ENCODE measurements at regions not wholly inside any gene's neighbourhood (a gene's known extent, or its start where the extent isn't known, plus 50 kb on each side); places are given as distances from the start of the nearest gene placed in this dataset.
"Not testable (repeated sequence)": the region's sequence is repeated elsewhere in the genome, so short reads cannot be mapped to it uniquely, and the experiment has no call there.

DNA sequence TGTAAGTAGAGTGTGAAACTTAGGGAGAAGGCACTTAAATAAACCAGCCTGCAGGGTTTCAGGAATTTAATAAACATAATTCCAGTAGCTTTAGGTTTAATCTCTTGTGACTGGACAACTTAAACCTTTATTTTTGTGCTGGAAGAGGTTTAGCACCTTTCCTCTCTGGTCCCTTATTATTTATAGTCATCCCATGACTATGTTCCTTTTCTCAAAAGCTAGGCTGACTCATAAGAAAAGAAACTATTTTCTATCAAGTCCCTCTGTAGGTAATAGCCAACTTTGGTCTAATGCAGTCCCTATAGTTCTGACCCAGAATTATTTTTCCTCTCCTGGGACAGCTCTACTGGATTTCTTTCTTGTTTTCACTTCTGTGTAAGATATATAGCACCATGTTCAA is 588.9 kb downstream of the NR2F1-AS1 start:
- no peak for DNase-seq

DNA sequence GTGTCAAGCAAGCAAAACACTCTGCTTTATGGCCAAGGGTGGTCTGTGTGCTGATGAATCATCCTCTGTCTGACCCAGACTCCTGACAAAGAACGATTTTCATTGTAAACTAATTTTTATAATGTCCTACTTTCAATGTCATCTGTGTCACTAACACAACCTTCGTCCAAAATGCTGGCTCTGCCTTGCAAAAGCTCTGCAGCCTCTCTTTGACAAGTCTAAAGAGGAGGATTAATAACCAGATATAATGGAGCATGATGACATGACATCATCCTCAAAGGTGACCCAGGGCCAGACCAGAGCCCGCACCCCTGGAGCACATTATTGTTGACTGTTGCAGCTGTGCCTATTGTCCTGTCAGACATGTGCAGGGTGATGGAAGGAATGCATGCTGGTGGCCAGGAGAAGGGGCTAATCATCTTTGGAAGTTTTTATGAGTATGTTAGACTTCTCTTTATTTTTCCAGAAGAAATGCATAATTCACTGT is 589.4 kb downstream of the NR2F1-AS1 start:
- peak; percentile 59 for DNase-seq

DNA sequence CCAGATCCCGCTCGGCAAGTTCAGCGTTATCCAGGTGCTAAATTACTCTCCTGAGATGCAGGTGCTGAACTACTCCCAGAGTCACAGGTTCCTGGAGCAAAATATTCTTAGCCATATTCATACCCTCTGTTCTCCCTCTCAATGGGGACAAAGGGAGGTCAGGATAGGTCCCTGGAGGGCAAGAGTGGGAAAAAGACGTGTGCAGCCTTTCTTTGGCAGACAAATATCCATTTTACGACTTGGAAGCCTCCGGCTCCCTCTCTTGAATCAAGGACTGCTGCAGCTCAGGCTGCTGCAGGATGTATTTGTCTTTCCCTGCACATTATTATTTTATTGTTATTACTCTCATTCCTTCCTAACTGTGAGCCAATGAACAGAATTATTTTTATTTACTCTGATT is 590.2 kb downstream of the NR2F1-AS1 start:
- DNase-seq, result no peak

DNA sequence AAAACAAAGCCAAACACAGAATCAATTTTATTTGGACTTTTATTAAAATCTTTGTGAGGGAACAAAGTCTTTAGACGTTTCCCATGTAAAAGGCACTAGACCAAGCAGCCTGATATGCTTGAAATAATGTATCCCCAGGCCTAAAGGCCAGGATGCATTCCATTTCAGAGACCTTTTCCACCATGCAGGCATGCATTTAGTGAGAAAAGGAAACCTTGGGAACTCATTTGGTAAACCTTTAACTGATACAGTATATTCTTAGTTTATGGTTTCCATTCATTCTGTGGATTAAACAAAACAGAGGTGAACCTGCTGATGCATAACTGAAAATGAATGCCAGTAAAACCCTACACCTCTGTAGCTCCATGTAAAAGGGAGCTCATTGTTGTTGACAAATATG is 600.0 kb downstream of the NR2F1-AS1 start:
- no peak for DNase-seq

DNA sequence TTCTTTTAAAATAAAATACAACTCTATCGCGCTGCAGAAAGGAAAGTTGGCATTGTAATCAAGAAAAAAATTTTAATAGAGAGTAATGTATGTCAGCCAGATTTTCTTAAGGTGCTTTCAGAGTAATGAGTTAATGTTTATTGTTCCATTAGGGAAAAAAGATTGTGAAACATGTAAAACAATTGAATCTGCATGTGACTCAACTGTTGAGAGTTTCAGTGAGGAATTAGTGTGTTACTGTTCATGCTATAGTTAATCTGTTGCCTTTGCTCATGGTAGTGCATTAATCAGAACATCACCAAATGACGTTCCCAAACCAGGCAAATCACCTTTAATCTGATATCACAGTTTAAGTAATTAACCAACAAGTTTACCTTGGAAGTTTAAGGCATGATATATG is 600.5 kb downstream of the NR2F1-AS1 start:
- no peak for DNase-seq

DNA sequence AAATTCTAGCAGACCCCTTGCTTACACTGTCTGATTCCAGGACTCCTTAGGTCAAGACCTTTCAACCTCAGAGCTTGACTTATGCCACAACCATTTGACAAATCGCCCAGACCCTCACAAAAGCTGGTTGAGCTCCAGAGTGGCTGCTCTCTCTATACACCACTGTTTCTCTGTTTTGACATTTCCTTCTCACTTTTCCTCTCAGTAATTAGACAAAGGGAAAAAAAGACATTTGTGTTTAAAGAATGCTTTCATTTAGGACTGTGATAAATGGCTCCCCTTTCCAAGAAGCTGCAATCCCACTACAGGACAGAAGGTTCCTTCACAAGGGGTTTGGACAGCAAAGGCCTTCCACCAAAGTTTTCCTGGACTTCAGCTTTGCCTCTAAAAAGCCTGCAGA is 601.3 kb downstream of the NR2F1-AS1 start:
- DNase-seq, result no peak

DNA sequence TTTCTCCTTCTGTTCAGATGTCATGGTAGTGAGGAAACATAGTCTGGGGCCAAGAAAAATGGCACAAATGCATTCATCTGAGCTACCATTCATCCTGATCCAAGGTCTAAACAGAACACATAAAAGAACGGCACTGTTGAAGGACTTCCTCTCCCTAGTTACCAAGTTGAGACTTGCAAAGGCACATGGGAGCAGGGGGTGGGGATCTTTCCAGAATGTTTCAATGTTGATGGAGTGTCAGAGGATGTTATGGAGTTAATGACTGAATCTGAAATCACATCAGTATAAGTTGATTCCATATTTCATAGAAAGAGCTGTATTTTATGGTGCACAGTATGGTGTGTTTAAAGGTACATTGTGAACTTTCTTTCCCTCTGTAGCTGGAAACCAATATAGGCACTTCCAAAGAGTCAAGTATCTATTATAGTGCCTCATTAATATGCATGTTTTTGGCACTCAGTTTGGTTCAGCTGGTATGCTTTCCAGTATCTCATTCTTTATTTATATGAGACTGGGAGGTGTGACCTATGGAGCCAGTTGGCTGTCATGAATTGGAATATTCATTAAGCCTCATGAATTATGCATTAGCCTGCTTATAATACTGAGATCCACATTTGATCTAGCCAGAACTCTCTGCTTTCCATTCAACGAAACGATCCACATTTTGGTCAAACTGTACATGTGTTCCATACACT is 603.0 kb downstream of the NR2F1-AS1 start:
- no peak for DNase-seq

DNA sequence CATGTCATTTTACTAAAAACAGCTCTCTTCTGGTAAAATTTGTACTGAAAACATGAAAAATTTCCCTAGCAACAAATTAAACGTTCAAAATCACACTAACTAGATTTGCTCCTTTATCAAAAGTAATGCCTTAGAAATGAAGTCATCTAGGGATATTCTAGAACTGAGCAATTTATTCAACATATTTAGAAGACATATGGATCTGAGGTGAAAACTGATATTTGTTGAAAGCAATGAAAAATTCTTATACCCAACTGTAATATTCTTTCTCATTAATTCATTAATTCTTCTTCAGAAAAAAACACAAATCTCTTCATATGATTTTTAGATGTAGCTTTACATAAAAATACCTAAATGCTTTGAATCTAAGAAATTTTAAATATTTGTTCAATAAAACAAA is 604.9 kb downstream of the NR2F1-AS1 start:
- DNase-seq, result no peak

DNA sequence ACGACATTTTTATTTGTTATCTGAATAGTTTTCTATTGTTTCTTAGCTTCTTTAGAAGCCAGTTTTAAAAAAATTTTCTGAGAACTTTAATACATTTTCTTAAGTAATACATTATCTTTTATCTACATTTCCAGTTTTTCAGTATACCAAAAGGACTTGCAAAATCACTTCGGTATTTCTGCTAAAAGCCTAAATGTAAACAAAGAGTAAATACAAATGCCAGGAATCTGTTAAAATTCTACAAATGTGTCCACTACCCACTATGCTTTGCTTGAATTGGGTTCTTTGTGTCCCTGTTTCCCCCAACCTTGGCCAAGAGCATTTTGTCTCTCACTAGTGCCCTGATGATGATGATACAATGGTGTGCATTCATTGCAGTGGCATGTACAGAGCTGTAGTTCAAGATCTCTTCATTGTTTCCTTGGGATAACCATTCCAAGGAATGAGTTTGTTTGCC is 611.2 kb downstream of the NR2F1-AS1 start:
- no peak for DNase-seq

DNA sequence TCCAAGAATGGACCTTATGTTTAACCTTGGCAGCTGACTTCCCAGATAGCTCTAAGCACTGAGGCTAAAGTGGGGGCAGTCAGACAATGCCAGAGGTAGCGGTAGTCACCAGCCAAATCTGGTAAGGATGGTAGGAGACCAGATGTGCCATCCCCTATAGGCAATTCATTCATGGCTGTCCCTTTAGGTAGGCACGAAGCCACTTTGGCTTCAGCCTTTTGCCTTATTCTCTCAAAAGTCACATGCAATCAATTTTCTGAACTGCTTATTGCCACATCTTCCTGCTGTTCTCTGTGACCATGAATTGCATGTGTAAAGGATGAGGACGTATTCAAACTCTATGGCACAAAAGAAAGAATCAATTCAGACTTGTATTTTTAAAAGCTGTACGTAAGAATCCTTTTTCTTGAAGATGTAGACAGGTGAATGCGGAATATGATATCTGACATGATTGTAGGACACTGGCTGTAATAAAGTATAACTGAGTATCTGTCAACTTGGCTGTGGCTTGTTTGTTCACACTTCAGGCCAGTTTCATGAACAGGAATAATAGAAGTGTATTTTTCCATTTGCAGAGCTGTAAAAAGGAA is 611.7 kb downstream of the NR2F1-AS1 start:
- no peak for DNase-seq

DNA sequence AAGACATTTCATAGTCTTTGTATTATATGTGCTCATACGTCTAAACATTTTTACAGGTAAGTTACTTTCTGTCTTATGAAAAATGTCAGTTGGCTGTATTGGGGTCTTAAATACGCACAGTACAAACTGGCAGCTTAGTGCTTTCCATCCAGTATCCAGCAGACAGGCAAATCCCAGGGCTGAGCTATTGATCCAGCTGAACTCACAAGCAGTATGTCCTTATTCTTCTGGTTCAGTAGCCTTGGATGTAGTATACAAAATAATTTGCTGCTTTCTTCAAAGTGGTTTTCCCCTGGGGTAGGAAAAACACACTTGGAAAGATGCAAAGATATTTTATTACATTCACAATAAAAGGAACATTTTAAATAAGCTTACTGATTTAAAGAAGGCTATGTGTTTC is 617.2 kb downstream of the NR2F1-AS1 start:
- DNase-seq, result no peak

DNA sequence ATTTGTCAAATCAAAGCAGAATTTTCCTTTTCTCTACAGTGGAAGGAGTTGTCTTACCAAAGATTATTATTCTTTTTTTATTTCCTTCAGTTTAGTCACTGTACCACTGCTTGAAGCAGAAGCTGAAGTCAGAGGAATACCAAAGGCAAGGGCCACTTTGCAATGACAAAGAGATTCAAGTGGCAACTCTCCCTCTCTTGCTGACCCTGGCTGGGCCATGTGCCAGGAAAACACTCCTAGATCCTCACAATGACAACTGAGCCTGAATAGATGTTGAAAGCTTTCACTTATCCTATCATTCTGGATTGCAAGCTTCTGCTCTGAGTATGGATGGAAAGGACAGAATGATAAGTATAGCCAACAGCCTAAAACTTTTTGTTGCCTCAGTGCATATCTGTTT is 618.3 kb downstream of the NR2F1-AS1 start:
- no peak for DNase-seq

DNA sequence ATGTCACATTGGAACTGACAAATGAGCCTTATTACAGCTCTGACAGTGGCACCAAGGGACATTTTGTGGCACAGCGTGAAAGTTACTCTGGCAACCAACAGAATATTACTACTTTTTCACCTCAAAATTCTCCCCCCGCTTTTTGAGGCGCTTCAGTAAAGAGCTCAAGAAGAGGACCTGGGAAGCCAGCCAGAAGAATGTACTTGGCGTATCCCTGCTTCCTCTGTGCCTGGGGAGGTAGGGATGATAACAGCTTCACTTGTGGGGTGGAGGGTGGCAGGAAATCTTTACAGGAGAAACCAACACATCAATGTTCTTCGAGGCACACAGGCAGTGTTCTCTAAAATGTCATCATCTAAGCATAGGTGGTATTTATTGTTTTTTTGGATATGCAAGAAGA is 624.1 kb downstream of the NR2F1-AS1 start:
- DNase-seq, result no peak

DNA sequence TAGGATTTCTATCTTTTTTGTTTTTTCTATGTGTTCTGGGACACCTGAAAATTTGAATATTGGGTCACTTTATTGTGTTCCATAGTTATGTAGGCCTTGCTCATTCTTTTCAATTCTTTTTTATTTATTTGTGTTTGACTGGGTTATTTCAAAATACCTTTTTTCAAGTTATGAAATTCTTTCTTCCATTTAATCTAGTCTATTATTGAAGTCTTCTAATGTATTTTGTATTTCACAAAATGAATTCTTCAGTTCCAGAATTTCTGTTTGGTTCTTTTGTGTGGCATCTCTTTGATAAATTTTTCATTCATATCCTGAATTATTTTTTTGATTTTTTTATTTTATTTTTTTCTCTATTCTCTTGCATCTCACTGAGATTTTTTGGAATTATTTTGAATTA is 628.8 kb downstream of the NR2F1-AS1 start:
- DNase-seq, result no peak

DNA sequence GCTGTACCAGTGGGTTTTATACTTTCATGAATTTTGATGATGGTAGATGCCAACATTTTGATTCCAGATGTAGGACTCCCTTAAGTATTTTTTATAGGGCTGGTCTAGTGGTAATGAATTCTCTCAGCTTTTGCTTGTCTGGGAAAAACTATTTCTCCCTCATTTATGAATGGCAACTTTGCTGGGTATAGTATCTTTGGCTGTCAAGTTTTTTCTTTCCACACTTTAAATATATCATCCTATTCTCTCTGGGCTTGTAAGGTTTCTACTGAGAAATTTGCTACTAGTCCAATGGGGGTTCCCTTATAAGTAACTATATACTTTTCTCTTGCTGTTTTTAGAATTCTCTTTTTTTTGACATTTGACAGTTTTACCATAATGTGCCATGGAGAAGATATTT is 629.3 kb downstream of the NR2F1-AS1 start:
- DNase-seq, result no peak

DNA sequence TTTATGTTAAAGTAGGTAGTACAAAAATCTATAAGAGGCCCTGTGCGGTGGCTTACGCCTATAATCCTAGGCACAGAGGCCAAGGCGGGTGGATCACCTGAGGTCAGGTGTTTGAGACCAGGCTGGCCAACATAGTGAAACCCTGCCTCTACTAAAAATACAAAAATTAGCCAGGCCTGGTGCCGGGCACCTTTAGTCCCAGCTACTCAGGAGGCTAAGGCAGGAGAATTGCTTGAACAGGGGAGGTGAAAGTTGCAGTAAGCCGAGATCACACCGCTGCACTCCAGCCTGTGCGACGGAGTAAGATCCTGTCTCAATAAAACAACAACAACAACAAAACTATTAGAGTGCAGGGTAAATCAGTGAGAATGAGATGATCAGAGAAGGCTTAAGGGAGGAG is 634.5 kb downstream of the NR2F1-AS1 start:
- no peak for DNase-seq

DNA sequence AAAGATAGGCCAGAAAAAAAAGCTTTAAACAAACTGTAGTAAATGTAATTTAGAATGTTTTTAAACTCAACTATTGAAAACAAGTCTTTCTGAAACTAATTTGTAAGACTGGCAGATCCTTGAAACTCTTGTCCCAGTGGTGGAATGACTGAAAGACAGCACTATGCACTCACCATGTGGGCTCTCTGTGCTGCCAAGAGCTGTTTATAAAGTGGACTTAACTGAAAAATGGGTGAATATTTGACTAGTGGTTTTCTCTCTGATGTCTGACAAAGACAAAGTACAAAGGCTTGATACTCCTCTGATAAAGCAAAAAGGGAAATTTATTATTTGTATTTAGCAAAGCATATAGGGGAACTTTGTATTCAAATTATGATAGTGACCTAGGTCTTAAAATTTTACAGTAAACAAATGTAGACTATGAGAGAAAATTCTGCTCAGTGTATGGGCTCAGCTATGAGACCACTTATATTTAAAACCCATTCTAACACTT is 635.4 kb downstream of the NR2F1-AS1 start:
- no peak for DNase-seq

DNA sequence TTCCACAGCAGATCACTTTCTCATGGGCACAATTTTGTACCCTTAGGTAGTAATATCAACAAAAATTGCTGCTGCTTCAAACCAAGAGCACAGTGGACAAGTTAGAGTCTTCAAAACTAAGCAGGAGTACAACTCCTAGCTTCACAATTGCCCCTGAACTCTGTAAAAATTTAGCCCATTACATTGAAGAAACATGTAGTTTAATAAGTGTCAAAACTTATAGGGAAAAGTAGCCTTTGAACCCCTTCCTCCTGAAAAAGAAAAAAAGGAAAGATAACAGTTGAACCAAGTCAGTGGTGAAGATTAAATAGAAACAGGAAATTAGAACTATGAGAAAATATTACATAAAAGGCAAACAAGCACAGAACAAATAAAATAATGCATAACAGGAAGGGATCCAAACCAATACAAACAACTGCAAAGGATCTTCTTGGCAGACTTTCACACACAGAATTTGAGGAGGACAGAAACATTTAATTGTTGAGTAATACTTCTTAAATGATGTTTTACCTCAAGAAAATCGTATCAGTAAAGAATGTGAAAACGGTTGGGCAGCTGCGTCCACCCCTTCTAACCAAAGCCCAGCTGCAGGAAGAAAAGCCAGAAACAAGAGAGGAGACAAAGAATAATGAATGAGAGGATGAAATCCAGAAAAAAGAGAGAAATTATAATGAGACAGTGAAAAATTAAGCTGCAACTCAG is 636.0 kb downstream of the NR2F1-AS1 start:
- peak; percentile 43 for DNase-seq

DNA sequence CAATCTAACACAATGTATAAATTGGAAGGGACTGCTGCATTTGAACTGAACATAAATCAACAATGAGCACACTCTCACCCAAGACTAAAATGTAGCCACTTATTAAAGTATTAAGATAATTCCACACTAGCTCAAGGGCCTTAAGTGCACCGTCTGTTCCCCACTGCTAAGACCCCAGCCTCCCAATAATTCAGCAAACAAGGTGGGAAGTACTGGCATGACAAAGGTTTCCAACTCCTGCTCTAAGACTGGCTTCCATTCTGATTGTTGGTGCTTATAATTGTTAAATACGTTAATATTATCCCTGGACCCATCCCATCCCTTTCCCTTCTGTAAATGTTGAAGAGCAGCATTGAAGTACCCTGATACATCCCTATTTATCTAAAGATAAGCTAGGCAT is 636.7 kb downstream of the NR2F1-AS1 start:
- DNase-seq, result no peak

DNA sequence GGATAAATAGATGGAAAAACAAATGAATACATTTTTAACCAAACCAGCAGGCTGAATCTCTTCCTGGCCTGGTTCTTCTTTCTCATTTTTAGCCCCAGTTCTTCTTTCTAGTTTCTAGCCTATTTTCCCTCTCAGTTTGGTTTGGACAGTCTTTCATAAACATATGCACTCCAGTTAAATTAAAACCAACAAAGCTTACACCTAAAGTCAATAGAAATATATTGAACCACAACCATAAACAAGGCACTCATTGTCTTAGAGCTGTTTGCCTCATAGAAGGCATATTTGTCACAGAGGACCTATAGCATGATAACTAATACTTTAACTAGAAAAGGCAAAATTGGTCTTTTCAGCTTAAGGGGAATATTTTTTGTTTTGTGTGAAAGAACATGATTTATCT is 638.3 kb downstream of the NR2F1-AS1 start:
- DNase-seq, result no peak

DNA sequence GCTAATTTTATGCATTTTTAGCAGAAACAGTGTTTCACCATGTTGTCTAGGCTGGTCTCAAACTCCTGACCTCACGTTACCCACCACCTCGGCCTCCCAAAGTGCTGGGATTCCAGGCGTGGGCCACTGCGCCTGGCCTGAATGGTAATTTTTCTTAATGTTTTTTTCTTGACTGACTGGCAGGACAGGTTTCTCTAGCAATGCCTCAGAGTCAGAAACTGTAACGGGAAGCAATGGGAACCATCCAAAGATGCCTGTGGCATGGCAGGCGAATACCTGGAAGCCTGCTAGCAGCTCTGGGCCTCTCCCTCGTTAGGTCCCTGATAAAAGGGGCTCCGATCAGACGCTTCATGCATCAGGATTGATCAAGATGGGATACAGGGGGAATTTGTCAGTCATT is 639.2 kb downstream of the NR2F1-AS1 start:
- DNase-seq, result peak; percentile 56

DNA sequence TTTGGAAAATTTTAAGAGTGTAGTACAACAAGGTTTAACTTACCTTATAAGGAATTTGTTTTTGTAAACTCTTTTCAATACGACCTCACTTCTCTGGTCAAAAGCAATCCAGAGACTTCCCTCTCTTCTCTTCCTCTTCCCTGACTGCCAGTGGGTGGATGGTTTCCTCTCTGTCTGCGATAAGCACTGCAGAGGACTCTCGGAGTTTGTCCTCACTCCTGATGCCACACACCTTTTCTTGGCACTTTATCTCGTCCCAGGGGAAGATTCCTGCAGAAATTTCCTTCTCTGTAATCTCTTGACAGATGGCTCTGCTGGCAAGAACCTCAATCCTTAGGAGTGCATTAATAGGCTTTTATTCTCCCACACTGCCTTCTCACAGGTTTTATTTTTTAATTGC is 641.6 kb downstream of the NR2F1-AS1 start:
- no peak for DNase-seq

DNA sequence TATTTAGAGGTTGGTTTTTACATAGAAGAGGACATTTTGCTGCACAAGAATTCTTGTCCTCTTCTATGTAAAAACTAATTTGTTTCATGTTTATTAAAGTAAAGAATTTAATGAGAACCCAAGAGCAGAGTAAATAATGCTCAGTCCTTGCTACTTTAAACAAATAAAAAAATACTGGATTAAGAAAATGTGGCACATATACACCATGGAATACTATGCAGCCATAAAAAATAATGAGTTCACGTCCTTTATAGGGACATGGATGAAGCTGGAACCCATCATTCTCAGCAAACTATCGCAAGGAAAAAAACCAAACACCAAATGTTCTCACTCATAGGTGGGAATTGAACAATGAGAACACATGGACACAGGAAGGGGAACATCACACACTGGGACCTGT is 643.6 kb downstream of the NR2F1-AS1 start:
- not testable (repeated sequence) for DNase-seq

Data from renal pelvis (tissue), 1 donor.